SK-N-SH (cell line): ENCODE measurements at regions not wholly inside any gene's neighbourhood (a gene's known extent, or its start where the extent isn't known, plus 50 kb on each side); places are given as distances from the start of the nearest gene placed in this dataset.

ENCODE experiments used
- CTCF ChIA-PET: fragments of 300-600, 350-600 bp; formaldehyde crosslinking; extraction: SDS; loops from one replicate; lab custom pipeline; 2021; lab: Yijun Ruan, JAX
- POLR2A ChIA-PET: fragments of 350-600 bp; sonication (Branson Sonifier 250); formaldehyde crosslinking; extraction: SDS; loops from one replicate; lab custom pipeline; 2020; ENCODE audit warnings: antibody characterized with exemption, inconsistent platforms; lab: Yijun Ruan, JAX
- DNase-seq: peaks from one replicate; pipeline ENCODE4 v3.0.0; 2012
- H2AFZ ChIP-seq: fragments of 200-600 bp; sonication (generic); 2 replicates; pipeline ENCODE4 v1.8.1; 2016; ENCODE audit warnings: antibody characterized with exemption, mild to moderate bottlenecking, low read depth
- H3F3A ChIP-seq: fragments of 200-600 bp; sonication (generic); replicated peaks from 2 replicates; pipeline ENCODE3; 2016; ENCODE audit warnings: antibody characterized with exemption, mild to moderate bottlenecking; ENCODE audit not compliant: insufficient read depth
- H3K27ac ChIP-seq, 2 experiments: fragments of 200-500 bp in 1 of 2; fragments of 200-600 bp in 1 of 2; sonication (Bioruptor generic) in 1 of 2; sonication (generic), shearing (Covaris generic) in 1 of 2; 2 replicates each; pipeline versions ENCODE4 v1.5.1 to v1.6.1; 2014 to 2016; ENCODE audit warnings: low read depth in 2 of 2, inconsistent platforms in 1 of 2, low read length in 1 of 2, mild to moderate bottlenecking in 1 of 2, mixed read lengths in 1 of 2
- H3K27me3 ChIP-seq: fragments of 200-600 bp; sonication (generic), shearing (Covaris generic); 2 replicates; pipeline ENCODE4 v1.6.1; 2016; ENCODE audit warnings: mixed run types; ENCODE audit not compliant: insufficient read depth
- H3K36me3 ChIP-seq, 2 experiments: fragments of 200-500 bp in 1 of 2; fragments of 200-600 bp in 1 of 2; sonication (Bioruptor generic) in 1 of 2; sonication (generic) in 1 of 2; replicated peaks in 1 of 2; 2 replicates each; pipeline versions ENCODE3 to v1.5.1; 2014 to 2016; ENCODE audit warnings: low read length in 1 of 2, mild to moderate bottlenecking in 1 of 2; ENCODE audit not compliant: insufficient read depth in 2 of 2, control insufficient read depth in 1 of 2
- H3K4me1 ChIP-seq, 2 experiments: fragments of 200-500 bp in 1 of 2; fragments of 200-600 bp in 1 of 2; sonication (Bioruptor generic) in 1 of 2; sonication (generic), shearing (Covaris generic) in 1 of 2; 2 replicates each; pipeline versions ENCODE4 v1.5.1 to v1.6.1; 2014 to 2016; ENCODE audit warnings: low read depth in 1 of 2, low read length in 1 of 2, mixed run types in 1 of 2; ENCODE audit not compliant: insufficient read depth in 2 of 2, control insufficient read depth in 1 of 2
- H3K4me2 ChIP-seq: fragments of 200-600 bp; sonication (generic), shearing (Covaris generic); 2 replicates; pipeline ENCODE4 v1.6.1; 2017; ENCODE audit warnings: mixed run types
- H3K4me3 ChIP-seq, 2 experiments: fragments of 200-500 bp in 1 of 2; fragments of 200-600 bp in 1 of 2; sonication (Bioruptor generic) in 1 of 2; sonication (generic), shearing (Covaris generic) in 1 of 2; 2 replicates each; pipeline versions ENCODE4 v1.5.1 to v1.8.1; 2014 to 2016; ENCODE audit warnings: low read depth in 2 of 2, inconsistent platforms in 1 of 2, low read length in 1 of 2, mild to moderate bottlenecking in 1 of 2, mixed read lengths in 1 of 2, moderate library complexity in 1 of 2
- H3K79me2 ChIP-seq: fragments of 200-600 bp; sonication (generic); 2 replicates; pipeline ENCODE4 v1.8.1; 2017; ENCODE audit warnings: mild to moderate bottlenecking; ENCODE audit not compliant: insufficient read depth
- H3K9ac ChIP-seq: fragments of 200-600 bp; sonication (generic); 2 replicates; pipeline ENCODE4 v1.6.1; 2017; ENCODE audit warnings: mixed run types
- H3K9me2 ChIP-seq: fragments of 200-600 bp; sonication (generic); 2 replicates; pipeline ENCODE4 v1.6.1; 2017; ENCODE audit warnings: mixed run types
- H3K9me3 ChIP-seq: fragments of 200-600 bp; sonication (generic); 2 replicates; pipeline ENCODE4 v1.6.1; 2017; ENCODE audit warnings: mixed run types, mild to moderate bottlenecking, moderate library complexity
- H4K20me1 ChIP-seq: fragments of 200-600 bp; sonication (generic); 2 replicates; pipeline ENCODE4 v1.6.1; 2017; ENCODE audit warnings: mild to moderate bottlenecking, mixed run types; ENCODE audit not compliant: insufficient read depth
- CHD2 ChIP-seq: fragments of 150-350 bp; IDR thresholded peaks from 2 replicates; pipeline ENCODE4 v1.6.1; 2018; ENCODE audit warnings: low read length; ENCODE audit not compliant: partially characterized antibody
- ELF1 ChIP-seq: IDR thresholded peaks from 2 replicates; pipeline ENCODE4 v1.4.0; 2012
- EP300 ChIP-seq, 2 experiments: IDR thresholded peaks; 2 replicates each; pipeline versions ENCODE4 v1.4.0 to v1.6.1; 2012; ENCODE audit warnings: borderline replicate concordance in 1 of 2, low read depth in 1 of 2, low read length in 1 of 2
- EZH2phosphoT487 ChIP-seq: fragments of 200-600 bp; sonication (generic); IDR thresholded peaks from 2 replicates; pipeline ENCODE4 v1.6.1; 2017; ENCODE audit warnings: low read depth, mixed run types, mild to moderate bottlenecking, antibody characterized with exemption, moderate library complexity, borderline replicate concordance
- FOSL2 ChIP-seq: IDR thresholded peaks from 2 replicates; pipeline ENCODE4 v1.4.0; 2012; ENCODE audit warnings: low read depth, mild to moderate bottlenecking, moderate library complexity, borderline replicate concordance
- GABPA ChIP-seq: IDR thresholded peaks from 2 replicates; pipeline ENCODE4 v1.4.0; 2012; ENCODE audit warnings: low read depth, mild to moderate bottlenecking
- GATA2 ChIP-seq: sonication (generic); formaldehyde crosslinking; IDR thresholded peaks from 2 replicates; pipeline ENCODE4 v1.5.0; 2020; ENCODE audit warnings: mild to moderate bottlenecking, missing genetic modification reagents
- NFIC ChIP-seq: IDR thresholded peaks from 2 replicates; pipeline ENCODE4 v1.4.0; 2012; ENCODE audit warnings: borderline replicate concordance
- RAD21 ChIP-seq: IDR thresholded peaks from 2 replicates; pipeline ENCODE4 v1.6.1; 2012; ENCODE audit warnings: mild to moderate bottlenecking, low read length
- RCOR1 ChIP-seq: fragments of 150-350 bp; IDR thresholded peaks from 2 replicates; pipeline ENCODE4 v1.6.1; 2017; ENCODE audit warnings: antibody characterized with exemption, low read length
- TCF12 ChIP-seq: IDR thresholded peaks from 2 replicates; pipeline ENCODE4 v1.4.0; 2012
- TEAD4 ChIP-seq: IDR thresholded peaks from 2 replicates; pipeline ENCODE4 v1.4.0; 2012; ENCODE audit warnings: mild to moderate bottlenecking, borderline replicate concordance; ENCODE audit not compliant: insufficient read depth
- USF2 ChIP-seq: fragments of 150-350 bp; IDR thresholded peaks from 2 replicates; pipeline ENCODE4 v1.6.1; 2017; ENCODE audit warnings: antibody characterized with exemption, low read length, low read depth, borderline replicate concordance
- YY1 ChIP-seq: IDR thresholded peaks from 2 replicates; pipeline ENCODE4 v1.4.0; 2012; ENCODE audit warnings: low read depth, mild to moderate bottlenecking
- WGBS: methylation state at CpG from one replicate; pipeline ENCODE4 v1.1.6; 2017; ENCODE audit warnings: low lambda C conversion rate; 5-methylcytosine and 5-hydroxymethylcytosine counted together
- TF ChIP-seq, protein P1 (sequence below): IDR thresholded peaks from 2 replicates; pipeline ENCODE4 v1.4.0; 2012; ENCODE audit warnings: low read depth, borderline replicate concordance
- TF ChIP-seq, protein P2 (sequence below): IDR thresholded peaks from 2 replicates; pipeline ENCODE4 v1.6.1; 2012; ENCODE audit warnings: mild to moderate bottlenecking, low read depth, low read length, moderate library complexity

GRCh38 chr9:118529624-118530214, 825.5 kb downstream of the TLR4 start (continued):
- TF ChIP-seq, protein P1, sequence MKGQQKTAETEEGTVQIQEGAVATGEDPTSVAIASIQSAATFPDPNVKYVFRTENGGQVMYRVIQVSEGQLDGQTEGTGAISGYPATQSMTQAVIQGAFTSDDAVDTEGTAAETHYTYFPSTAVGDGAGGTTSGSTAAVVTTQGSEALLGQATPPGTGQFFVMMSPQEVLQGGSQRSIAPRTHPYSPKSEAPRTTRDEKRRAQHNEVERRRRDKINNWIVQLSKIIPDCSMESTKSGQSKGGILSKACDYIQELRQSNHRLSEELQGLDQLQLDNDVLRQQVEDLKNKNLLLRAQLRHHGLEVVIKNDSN, result no peak
- peak; percentile 64; the same call in 1 of the 2 replicates for TF ChIP-seq RCOR1
- TF ChIP-seq USF2, result no peak
- TF ChIP-seq EZH2phosphoT487, result no peak
- TF ChIP-seq FOSL2, result no peak
- TF ChIP-seq NFIC, result no peak
- peak in 1 of 2 experiments; percentile 60; a peak in 1 of 4 replicates for TF ChIP-seq EP300 (IDR thresholded peaks at IDR 0.05; ENCODE audit: borderline replicate concordance in 1 of 2, low read depth in 1 of 2, low read length in 1 of 2)
- TF ChIP-seq GABPA, result no peak

DNA sequence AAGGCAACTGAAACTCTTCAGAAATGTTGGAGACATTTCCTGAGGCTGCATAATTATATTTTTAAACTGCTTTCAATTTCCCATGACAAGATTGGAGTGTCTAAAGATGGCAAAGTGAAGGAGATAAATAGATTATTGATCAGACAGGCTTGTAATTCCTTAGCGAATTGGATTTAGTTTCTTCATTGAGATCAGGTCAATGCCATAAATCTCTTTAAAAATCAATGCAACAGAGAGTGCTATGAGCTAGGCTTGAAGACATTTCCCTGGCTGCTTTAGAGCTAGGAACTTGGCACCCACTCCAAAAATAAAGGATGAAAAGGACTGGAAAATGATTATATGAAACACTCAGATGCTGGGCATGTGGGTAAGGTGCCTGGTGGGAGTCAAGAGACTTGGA, 828.4 kb downstream of the TLR4 start:
- no peaks in the 10 kb centered on the region for H3K9me2 ChIP-seq
- no peak overlapping the region for H2AFZ ChIP-seq
- peaks cover 0 to 7% of the 10 kb centered on the region in 2 experiments; a peak in 2 of 4 replicates for H3K4me1 ChIP-seq
- H3K27me3 ChIP-seq, result no peaks in the 10 kb centered on the region
- no peak overlapping the region for H3K27ac ChIP-seq
- H3K9ac ChIP-seq, result no peak overlapping the region
- WGBS, result 31% methylated on average over 1 of the region's 1 CpG
- no peak overlapping the region for H3K4me3 ChIP-seq
- no peak for TF ChIP-seq RAD21
- no peak for TF ChIP-seq TCF12
- no peak for TF ChIP-seq TEAD4
- TF ChIP-seq NFIC, result no peak
- no peak for TF ChIP-seq GABPA
- no peak for TF ChIP-seq GATA2 (CRISPR knock-in tag)
- TF ChIP-seq FOSL2, result no peak
- TF ChIP-seq ELF1, result no peak
- TF ChIP-seq, protein P2, sequence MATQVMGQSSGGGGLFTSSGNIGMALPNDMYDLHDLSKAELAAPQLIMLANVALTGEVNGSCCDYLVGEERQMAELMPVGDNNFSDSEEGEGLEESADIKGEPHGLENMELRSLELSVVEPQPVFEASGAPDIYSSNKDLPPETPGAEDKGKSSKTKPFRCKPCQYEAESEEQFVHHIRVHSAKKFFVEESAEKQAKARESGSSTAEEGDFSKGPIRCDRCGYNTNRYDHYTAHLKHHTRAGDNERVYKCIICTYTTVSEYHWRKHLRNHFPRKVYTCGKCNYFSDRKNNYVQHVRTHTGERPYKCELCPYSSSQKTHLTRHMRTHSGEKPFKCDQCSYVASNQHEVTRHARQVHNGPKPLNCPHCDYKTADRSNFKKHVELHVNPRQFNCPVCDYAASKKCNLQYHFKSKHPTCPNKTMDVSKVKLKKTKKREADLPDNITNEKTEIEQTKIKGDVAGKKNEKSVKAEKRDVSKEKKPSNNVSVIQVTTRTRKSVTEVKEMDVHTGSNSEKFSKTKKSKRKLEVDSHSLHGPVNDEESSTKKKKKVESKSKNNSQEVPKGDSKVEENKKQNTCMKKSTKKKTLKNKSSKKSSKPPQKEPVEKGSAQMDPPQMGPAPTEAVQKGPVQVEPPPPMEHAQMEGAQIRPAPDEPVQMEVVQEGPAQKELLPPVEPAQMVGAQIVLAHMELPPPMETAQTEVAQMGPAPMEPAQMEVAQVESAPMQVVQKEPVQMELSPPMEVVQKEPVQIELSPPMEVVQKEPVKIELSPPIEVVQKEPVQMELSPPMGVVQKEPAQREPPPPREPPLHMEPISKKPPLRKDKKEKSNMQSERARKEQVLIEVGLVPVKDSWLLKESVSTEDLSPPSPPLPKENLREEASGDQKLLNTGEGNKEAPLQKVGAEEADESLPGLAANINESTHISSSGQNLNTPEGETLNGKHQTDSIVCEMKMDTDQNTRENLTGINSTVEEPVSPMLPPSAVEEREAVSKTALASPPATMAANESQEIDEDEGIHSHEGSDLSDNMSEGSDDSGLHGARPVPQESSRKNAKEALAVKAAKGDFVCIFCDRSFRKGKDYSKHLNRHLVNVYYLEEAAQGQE, result no peak
- TF ChIP-seq YY1, result no peak
- no peak for TF ChIP-seq CHD2
- CTCF ChIA-PET, result interaction anchor here (1.7 kb wide), 1 partner anchor 10 kb away, joined by 7 read pairs; no protein-coding TSS in a partner anchor
- H3K79me2 ChIP-seq, result no peaks in the 10 kb centered on the region
- H3K4me2 ChIP-seq, result no peak overlapping the region
- POLR2A ChIA-PET, result no interaction called here
- no peak for DNase-seq
- H3F3A ChIP-seq, result no peaks in the 10 kb centered on the region
- no peaks in the 10 kb centered on the region for H3K36me3 ChIP-seq
- no peaks in the 10 kb centered on the region for H4K20me1 ChIP-seq
- no peaks in the 10 kb centered on the region for H3K9me3 ChIP-seq
